CD14-positive monocyte (primary cell): ENCODE measurements at regions not wholly inside any gene's neighbourhood (a gene's known extent, or its start where the extent isn't known, plus 50 kb on each side); places are given as distances from the start of the nearest gene placed in this dataset.

Source experiments
- DNase-seq, 3 donors: peaks; one replicate each; pipeline ENCODE4 v3.0.0-alpha.2; 2011 to 2022
- H2AFZ ChIP-seq: 2 replicates; pipeline ENCODE4 v1.6.0; 2012; ENCODE audit warnings: mild to moderate bottlenecking, low read depth, low read length, inconsistent platforms; ENCODE audit not compliant: insufficient read depth, poor library complexity, severe bottlenecking
- H3K27ac ChIP-seq, 2 donors: 1 replicate in 1 of 2; 2 replicates in 1 of 2; pipeline ENCODE4 v1.5.1; 2012 to 2013; ENCODE audit warnings: low read length in 2 of 2, control low read depth in 1 of 2, inconsistent platforms in 1 of 2, low read depth in 1 of 2, mild to moderate bottlenecking in 1 of 2
- H3K27me3 ChIP-seq, 2 donors: one replicate each; pipeline versions ENCODE4 v1.6.0 to v1.6.1; 2011 to 2013; ENCODE audit warnings: low read length in 2 of 2; ENCODE audit not compliant: control insufficient read depth in 2 of 2, insufficient read depth in 2 of 2
- H3K36me3 ChIP-seq, 2 donors: replicated peaks in 1 of 2; 1 replicate in 1 of 2; 2 replicates in 1 of 2; pipeline versions ENCODE4 v1.5.1 to v1.6.1; 2012 to 2013; ENCODE audit warnings: low read length in 2 of 2, control low read depth in 1 of 2, inconsistent platforms in 1 of 2, mild to moderate bottlenecking in 1 of 2; ENCODE audit not compliant: insufficient read depth in 2 of 2, control insufficient read depth in 1 of 2
- H3K4me1 ChIP-seq, 2 donors: 1 replicate in 1 of 2; 2 replicates in 1 of 2; pipeline versions ENCODE4 v1.5.1 to v1.6.1; 2012 to 2013; ENCODE audit warnings: low read length in 2 of 2, control low read depth in 1 of 2, inconsistent platforms in 1 of 2, mild to moderate bottlenecking in 1 of 2, moderate library complexity in 1 of 2; ENCODE audit not compliant: insufficient read depth in 2 of 2, control insufficient read depth in 1 of 2
- H3K4me2 ChIP-seq: replicated peaks from 2 replicates; pipeline ENCODE3; 2012; ENCODE audit warnings: low read length, moderate library complexity, mild to moderate bottlenecking; ENCODE audit not compliant: poor library complexity, severe bottlenecking; ENCODE audit errors: extremely low read depth
- H3K4me3 ChIP-seq, 3 experiments: fragments of 200-600 bp in 1 of 3; sonication (generic) in 1 of 3; replicated peaks in 1 of 3; 1 replicate in 2 of 3; 2 replicates in 1 of 3; pipeline ENCODE4 v1.5.1; 2011 to 2013; ENCODE audit warnings: low read length in 3 of 3, mild to moderate bottlenecking in 3 of 3, control low read depth in 2 of 3, low read depth in 2 of 3, inconsistent platforms in 1 of 3, moderate library complexity in 1 of 3
- H3K79me2 ChIP-seq: 2 replicates; pipeline ENCODE4 v1.6.0; 2012; ENCODE audit warnings: mild to moderate bottlenecking, control low read depth, inconsistent platforms, low read length, moderate library complexity; ENCODE audit not compliant: insufficient read depth
- H3K9ac ChIP-seq: 2 replicates; pipeline ENCODE4 v1.6.0; 2017; ENCODE audit warnings: low read length, mild to moderate bottlenecking; ENCODE audit not compliant: insufficient read depth, poor library complexity, severe bottlenecking
- H3K9me3 ChIP-seq, 2 donors: replicated peaks in 1 of 2; 1 replicate in 1 of 2; 2 replicates in 1 of 2; pipeline versions ENCODE4 v1.5.1 to v1.6.1; 2012 to 2013; ENCODE audit warnings: low read length in 2 of 2, control low read depth in 1 of 2; ENCODE audit not compliant: control insufficient read depth in 1 of 2, insufficient read depth in 1 of 2
- H4K20me1 ChIP-seq: 2 replicates; pipeline ENCODE4 v1.6.0; 2012; ENCODE audit warnings: mild to moderate bottlenecking, low read length, control low read depth, moderate library complexity; ENCODE audit not compliant: insufficient read depth
- H3K27ac Mint-ChIP-seq, 7 donors: one replicate each; pipeline ENCODE4 v1.8.0; 2020; ENCODE audit warnings: mild to moderate bottlenecking in 7 of 7, mixed read lengths in 7 of 7, moderate library complexity in 6 of 7, inconsistent platforms in 2 of 7
- H3K27me3 Mint-ChIP-seq, 3 donors: one replicate each; pipeline ENCODE4 v1.8.0; 2021 to 2022; ENCODE audit warnings: low read depth in 3 of 3, mild to moderate bottlenecking in 3 of 3, mixed read lengths in 3 of 3, moderate library complexity in 3 of 3, inconsistent platforms in 1 of 3
- H3K36me3 Mint-ChIP-seq, 2 donors: one replicate each; pipeline ENCODE4 v1.8.0; 2020; ENCODE audit warnings: mixed read lengths in 2 of 2, inconsistent platforms in 1 of 2, mild to moderate bottlenecking in 1 of 2
- H3K4me1 Mint-ChIP-seq: one replicate; pipeline ENCODE4 v1.8.0; 2020; ENCODE audit warnings: mild to moderate bottlenecking, mixed read lengths
- H3K4me3 Mint-ChIP-seq, 2 donors: one replicate each; pipeline ENCODE4 v1.8.0; 2020; ENCODE audit warnings: mild to moderate bottlenecking in 2 of 2, mixed read lengths in 2 of 2, moderate library complexity in 1 of 2
- H3K9me3 Mint-ChIP-seq, 7 donors: one replicate each; pipeline ENCODE4 v1.8.0; 2020 to 2022; ENCODE audit warnings: mixed read lengths in 7 of 7, mild to moderate bottlenecking in 6 of 7, moderate library complexity in 6 of 7, inconsistent platforms in 2 of 7
- WGBS: methylation state at CpG from one replicate; pipeline ENCODE4 v1.1.5; 2013; ENCODE audit warnings: missing lambda C conversion rate; ENCODE audit not compliant: insufficient coverage; 5-methylcytosine and 5-hydroxymethylcytosine counted together
- intact Hi-C, 2 donors: fragments of 100-400 bp; cut with micrococcal nuclease; formaldehyde crosslinking; loops; one replicate each; pipeline versions ENCODE4 v1.15.0 to v1.15.1; 2023
- TF ChIP-seq, protein P1 (sequence below): fragments of 200-600 bp; IDR thresholded peaks from one replicate; pipeline ENCODE4 v1.8.0; 2022; ENCODE audit warnings: antibody characterized with exemption, mild to moderate bottlenecking

DNA sequence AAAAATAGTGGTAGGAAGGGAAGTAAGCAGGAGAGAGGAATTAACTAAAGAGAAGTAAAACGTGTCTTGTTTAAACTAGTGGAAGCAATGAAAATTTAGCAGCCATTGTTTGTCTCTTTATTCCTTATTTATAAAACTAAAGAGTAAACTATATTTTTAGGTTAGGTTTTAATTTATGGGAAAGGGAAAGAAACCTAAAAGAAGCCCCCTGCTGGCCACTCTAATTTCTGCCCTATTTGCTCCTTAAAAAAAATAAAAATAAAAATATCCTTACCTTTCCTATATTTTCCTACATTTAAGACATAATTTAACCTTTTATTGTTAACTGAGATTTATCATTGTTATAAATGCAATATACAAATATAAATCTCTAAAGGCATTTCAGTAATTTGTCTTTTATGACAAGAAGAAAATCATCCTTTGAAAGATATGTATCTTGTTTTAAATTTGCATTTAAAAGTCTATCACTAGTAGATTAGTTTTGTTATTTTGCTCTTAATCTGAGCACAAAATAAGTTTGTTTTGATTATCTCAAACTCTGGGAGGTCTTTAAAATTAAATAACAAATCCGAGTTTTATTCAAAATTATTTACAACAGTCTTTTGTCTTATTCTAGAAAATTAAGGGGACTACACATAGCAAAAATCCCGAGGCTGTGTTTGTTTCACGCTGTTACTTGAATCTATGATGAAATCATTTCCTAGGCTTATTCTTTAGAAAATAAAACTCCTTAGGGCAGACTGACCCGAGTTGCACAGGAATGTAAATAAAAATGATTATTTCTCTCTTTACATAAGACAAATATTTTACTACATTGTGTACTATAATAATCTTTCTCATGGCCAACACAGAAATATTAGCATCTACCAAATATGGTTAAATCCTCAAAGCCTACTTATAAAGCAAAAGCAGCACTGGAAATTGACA, 201.7 kb downstream of the NRIP1 start:
- H3K4me1 ChIP-seq: peaks cover 42 to 62% of the 10 kb centered on the region in 2 donors
- no CpG with 5 or more reads among the region's 5 CpGs for WGBS
- peaks cover 0 to 4% of the 10 kb centered on the region in 2 donors for H3K9me3 ChIP-seq
- no peak for DNase-seq
- no peaks in the 10 kb centered on the region for H3K27me3 ChIP-seq
- no peaks in the 10 kb centered on the region for H3K79me2 ChIP-seq
- H3K36me3 Mint-ChIP-seq: peaks cover 0 to 9% of the 10 kb centered on the region in 2 donors
- no peak overlapping the region for H2AFZ ChIP-seq
- H3K27ac ChIP-seq: peak overlapping the region in 1 of 2 donors; percentile 54
- H4K20me1 ChIP-seq: no peaks in the 10 kb centered on the region
- no peaks in the 10 kb centered on the region for H3K27me3 Mint-ChIP-seq
- peak overlapping the region in 1 of 2 donors; percentile 4 for H3K4me3 Mint-ChIP-seq
- no peak overlapping the region for H3K4me2 ChIP-seq
- peaks cover 60% of the 10 kb centered on the region for H3K4me1 Mint-ChIP-seq
- H3K4me3 ChIP-seq: no peak overlapping the region
- intact Hi-C loops: loop anchor here (5.0 to 10.0 kb wide), 3 partner anchors 202 to 359 kb away; partner anchors contain the start of gene NRIP1 (in 1 of the 2)
- H3K36me3 ChIP-seq: no peaks in the 10 kb centered on the region
- peak overlapping the region; percentile 46 to 94 (median 78) for H3K27ac Mint-ChIP-seq
- H3K9me3 Mint-ChIP-seq: peaks cover 0 to 11% (median 3%) of the 10 kb centered on the region in 7 donors
- H3K9ac ChIP-seq: no peak overlapping the region
- TF ChIP-seq, protein P1, sequence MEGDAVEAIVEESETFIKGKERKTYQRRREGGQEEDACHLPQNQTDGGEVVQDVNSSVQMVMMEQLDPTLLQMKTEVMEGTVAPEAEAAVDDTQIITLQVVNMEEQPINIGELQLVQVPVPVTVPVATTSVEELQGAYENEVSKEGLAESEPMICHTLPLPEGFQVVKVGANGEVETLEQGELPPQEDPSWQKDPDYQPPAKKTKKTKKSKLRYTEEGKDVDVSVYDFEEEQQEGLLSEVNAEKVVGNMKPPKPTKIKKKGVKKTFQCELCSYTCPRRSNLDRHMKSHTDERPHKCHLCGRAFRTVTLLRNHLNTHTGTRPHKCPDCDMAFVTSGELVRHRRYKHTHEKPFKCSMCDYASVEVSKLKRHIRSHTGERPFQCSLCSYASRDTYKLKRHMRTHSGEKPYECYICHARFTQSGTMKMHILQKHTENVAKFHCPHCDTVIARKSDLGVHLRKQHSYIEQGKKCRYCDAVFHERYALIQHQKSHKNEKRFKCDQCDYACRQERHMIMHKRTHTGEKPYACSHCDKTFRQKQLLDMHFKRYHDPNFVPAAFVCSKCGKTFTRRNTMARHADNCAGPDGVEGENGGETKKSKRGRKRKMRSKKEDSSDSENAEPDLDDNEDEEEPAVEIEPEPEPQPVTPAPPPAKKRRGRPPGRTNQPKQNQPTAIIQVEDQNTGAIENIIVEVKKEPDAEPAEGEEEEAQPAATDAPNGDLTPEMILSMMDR: peak; percentile 67

DNA sequence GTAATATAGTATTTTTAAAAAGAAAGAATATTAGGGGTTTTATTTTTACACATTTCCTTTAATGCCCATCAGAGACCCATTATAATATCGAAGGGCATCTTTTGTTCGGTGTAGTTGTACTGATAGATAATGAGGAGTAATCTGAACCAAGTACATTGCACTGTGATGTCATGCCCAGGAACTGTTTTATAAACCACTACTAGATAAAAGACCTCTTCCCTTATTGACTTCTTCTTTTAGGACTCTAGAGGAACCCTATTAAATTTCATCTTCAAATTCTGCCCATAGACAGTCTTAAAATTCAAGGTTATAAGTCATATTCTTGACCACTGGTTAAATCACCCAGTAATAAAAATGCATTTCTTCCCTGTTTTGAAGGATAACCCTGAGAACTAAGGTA, 206.5 kb downstream of the NRIP1 start:
- peaks cover 12 to 30% of the 10 kb centered on the region in 2 donors for H3K4me1 ChIP-seq
- H3K4me3 ChIP-seq: peak overlapping the region in 1 of 3 experiments; percentile 7
- peaks cover 31% of the 10 kb centered on the region for H3K4me1 Mint-ChIP-seq
- H3K27ac ChIP-seq: no peak overlapping the region
- H3K27me3 ChIP-seq: no peaks in the 10 kb centered on the region
- no peak overlapping the region for H3K4me2 ChIP-seq
- peaks cover 0 to 9% of the 10 kb centered on the region in 2 donors for H3K36me3 Mint-ChIP-seq
- no peak overlapping the region for H3K9ac ChIP-seq
- no peaks in the 10 kb centered on the region for H3K36me3 ChIP-seq
- peak overlapping the region in 1 of 7 donors; percentile 51 for H3K27ac Mint-ChIP-seq
- H3K4me3 Mint-ChIP-seq: peak overlapping the region in 1 of 2 donors; percentile 3
- no peak overlapping the region for H2AFZ ChIP-seq
- peaks cover 0 to 6% of the 10 kb centered on the region in 2 donors for H3K9me3 ChIP-seq
- WGBS: no CpG with 5 or more reads among the region's 2 CpGs
- no peaks in the 10 kb centered on the region for H3K27me3 Mint-ChIP-seq
- TF ChIP-seq, protein P1: no peak
- peaks cover 2 to 11% (median 5%) of the 10 kb centered on the region in 7 donors for H3K9me3 Mint-ChIP-seq
- no peaks in the 10 kb centered on the region for H4K20me1 ChIP-seq
- intact Hi-C loops: no loop called here
- H3K79me2 ChIP-seq: no peaks in the 10 kb centered on the region
- peak in 2 of 3 donors; percentile 23 to 35 for DNase-seq
